Breast epithelium (tissue), 3 donors: ENCODE measurements at regions not wholly inside any gene's neighbourhood (a gene's known extent, or its start where the extent isn't known, plus 50 kb on each side); places are given as distances from the start of the nearest gene placed in this dataset.

Experiments used
- CTCF ChIP-seq, 3 donors: fragments of 450-650 bp; IDR thresholded peaks; one replicate each; pipeline ENCODE4 v1.5.1; 2016 to 2017; ENCODE audit warnings: antibody characterized with exemption in 3 of 3, mild to moderate bottlenecking in 3 of 3, moderate library complexity in 3 of 3
- POLR2A ChIP-seq: fragments of 450-650 bp; IDR thresholded peaks from one replicate; pipeline ENCODE4 v1.6.1; 2016; ENCODE audit warnings: antibody characterized with exemption, mild to moderate bottlenecking, moderate library complexity
- POLR2AphosphoS5 ChIP-seq, 3 donors: sonication (generic); formaldehyde crosslinking; IDR thresholded peaks; one replicate each; pipeline ENCODE4 v1.6.1; 2017; ENCODE audit warnings: antibody characterized with exemption in 3 of 3

- no peak for TF ChIP-seq POLR2A
- TF ChIP-seq CTCF (IDR thresholded peaks at IDR 0.05): no peak
- no peak for TF ChIP-seq POLR2AphosphoS5 (IDR thresholded peaks at IDR 0.05)
Measured at GRCh38 chr3:64848127-64848800, 160.5 kb upstream of the ADAMTS9 start.
